ENCODE measurements at regions not wholly inside any gene's neighbourhood (a gene's known extent, or its start where the extent isn't known, plus 50 kb on each side); places are given as distances from the start of the nearest gene placed in this dataset.
"Not testable (repeated sequence)": the region's sequence is repeated elsewhere in the genome, so short reads cannot be mapped to it uniquely, and the experiment has no call there.

DNA sequence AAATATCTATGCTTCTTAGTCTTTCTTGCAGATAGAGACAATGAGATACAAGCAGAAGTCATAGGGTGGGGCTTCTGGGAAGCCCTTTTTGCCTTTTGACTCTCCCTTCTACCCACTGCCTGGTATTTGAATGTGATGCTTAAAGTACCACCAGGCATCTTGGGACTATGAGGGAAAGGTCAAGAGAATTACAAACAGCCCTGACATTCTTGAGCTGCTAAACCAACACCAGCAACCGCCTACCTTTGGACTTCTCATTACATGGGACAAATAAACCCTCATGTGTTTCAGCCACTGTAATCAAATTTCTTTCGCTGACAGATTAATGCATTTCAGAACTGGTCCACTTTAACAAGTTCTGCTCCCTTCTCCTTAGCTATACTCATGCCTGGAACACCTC, 112.8 kb downstream of the LUZP4 start:
- DNase-seq = no peak

GRCh38 chrX:115408771-115409400, 119.4 kb downstream of the LUZP4 start:
- no peak for DNase-seq

DNA sequence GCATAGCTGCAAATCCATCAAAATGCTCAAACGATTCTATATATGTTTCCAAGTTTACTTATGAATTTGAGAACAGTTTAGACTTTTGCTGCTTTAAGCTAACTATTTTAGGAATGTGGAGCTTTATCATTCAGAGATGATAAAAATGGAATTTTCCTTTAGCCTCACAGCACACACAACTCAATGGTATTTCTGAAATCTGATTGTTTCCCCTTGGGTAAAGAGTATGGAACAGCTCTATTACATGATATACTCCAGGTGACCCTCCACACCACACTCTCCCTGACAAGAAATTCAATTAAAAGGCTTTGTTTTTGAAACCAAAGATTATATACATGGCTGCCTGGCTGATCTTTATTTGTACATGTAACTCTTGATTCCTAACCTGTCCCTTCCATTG, 120.0 kb downstream of the LUZP4 start:
- no peak for DNase-seq

DNA sequence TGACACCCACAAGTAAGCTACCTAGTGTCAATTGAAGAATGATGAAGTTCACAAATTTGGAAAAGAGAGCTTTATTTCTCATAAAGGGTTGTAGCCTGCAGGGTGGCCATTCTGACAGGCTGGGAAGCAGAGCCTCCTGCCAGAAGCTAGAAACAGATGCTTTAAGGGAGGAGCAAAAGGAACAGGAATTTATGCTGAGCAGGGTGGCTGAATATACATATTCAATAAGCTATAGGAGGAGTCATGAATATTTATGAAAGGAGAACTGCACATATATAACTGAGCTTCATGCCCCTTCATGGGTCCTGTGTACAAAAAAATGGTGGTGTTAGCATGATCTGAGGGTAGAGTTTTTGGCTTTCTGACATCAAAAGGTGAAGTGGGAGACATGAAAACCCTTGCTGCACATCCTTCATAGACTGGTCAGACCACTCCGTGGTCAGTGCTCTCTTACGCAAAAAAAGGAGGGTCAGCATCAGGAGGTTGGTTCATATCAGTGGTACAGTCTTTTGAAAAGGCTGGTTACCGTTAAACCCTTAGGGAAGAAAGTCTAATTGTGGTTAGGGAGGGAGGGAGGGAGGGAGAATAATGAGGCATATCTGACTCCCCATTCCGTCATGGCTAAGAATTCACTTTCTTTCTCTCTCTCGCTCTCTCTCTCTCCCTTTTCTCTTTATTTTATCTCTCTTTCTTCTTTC, 121.4 kb downstream of the LUZP4 start:
- no peak for DNase-seq

DNA sequence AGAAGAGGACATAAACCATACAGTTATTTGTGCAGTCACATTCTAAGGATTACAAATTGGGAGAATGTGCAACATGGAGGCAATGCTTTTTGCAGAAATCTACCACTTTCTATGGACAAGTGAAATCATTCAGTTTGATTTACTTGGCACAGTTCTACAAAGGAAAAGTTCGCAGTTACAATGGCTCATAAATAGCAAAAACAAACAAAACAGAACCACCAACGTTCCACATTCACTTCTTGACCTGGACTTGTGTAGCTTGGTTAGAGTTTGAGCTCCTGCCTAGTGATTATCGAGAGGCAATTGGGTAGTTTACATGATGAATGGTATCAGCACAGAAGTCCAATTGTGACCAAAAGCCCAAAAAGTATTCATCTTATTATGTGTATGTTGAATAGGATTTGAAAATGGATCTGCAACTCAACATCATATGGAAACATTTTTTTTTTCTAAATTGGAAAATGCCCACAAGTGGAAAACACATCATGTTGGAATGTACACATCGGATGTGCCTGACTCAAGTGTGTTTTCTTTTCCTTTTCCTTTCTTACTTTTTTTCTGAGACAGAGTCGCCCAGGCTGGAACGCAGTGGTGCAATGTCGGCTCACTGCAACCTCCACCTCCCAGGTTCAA, 123.8 kb downstream of the LUZP4 start:
- DNase-seq = no peak

DNA sequence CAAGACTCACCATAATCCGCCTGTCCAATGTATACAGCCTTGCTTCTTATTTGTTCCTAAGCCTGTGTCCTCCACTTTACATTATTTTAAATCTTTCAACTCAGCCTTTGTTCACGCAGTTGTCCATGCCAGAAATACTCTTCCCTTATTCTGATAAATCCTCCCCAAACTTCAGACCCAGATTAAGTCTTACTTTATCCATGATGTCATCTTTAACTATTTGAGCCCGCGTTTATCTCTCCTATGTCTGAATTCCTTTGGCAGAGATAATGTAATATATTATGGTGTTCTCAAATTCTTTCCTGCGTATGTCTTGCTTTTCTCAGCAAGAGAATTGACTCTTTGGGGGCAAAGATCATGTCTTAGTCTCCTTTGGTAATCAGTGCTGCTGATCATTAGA, 129.6 kb downstream of the LUZP4 start:
- no peak for DNase-seq

- DNase-seq = no peak
Measured at GRCh38 chrX:115423086-115423485, 133.6 kb downstream of the LUZP4 start.

GRCh38 chrX:115425359-115425758, 135.6 kb upstream of the PLS3 start:
- DNase-seq = no peak

- no peak for DNase-seq
Measured at GRCh38 chrX:115427861-115428410, 133.0 kb upstream of the PLS3 start.

DNA sequence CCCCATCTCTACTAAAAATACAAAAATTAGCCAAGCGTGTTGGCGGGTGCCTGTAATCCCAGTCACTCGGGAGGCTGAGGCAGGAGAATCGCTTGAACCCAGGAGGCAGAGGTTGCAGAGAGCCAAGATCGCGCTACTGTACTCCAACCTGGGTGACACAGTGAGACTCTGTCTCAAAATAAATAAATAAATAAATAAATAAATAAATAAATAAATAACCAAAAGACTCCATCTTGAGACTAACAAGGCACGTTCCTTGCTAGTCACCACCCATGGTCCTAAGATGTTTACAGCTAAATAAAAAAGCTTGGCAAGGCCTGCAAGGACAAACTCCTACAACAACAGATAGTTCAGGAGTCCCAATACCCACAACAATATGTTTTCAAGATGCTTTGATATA, 126.1 kb upstream of the PLS3 start:
- DNase-seq = not testable (repeated sequence)

- no peak for DNase-seq
Measured at GRCh38 chrX:115437841-115438595, 123.0 kb upstream of the PLS3 start.

- no peak for DNase-seq
Measured at GRCh38 chrX:115448146-115448545, 112.8 kb upstream of the PLS3 start.

DNA sequence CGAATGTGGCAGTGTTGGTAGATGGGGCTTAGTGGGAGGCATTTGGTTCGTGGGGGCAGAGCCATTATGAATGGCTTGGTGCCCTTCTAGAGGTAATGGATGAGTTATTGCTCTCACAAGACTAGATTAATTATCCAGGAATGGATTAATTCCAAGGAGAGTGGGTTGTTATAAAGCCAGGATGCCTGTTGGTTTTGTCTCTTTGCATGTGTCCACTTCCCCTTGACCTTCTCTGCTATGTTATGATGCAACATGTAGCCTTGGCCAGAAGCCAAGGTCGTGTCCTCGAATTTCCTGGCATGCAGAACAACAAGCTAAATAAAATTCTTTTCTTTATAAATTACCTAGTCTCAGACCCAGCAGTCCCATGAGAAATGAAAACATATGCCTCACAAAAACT, 111.2 kb upstream of the PLS3 start:
- no peak for DNase-seq

- DNase-seq = no peak
Measured at GRCh38 chrX:115452251-115452650, 108.7 kb upstream of the PLS3 start.

DNA sequence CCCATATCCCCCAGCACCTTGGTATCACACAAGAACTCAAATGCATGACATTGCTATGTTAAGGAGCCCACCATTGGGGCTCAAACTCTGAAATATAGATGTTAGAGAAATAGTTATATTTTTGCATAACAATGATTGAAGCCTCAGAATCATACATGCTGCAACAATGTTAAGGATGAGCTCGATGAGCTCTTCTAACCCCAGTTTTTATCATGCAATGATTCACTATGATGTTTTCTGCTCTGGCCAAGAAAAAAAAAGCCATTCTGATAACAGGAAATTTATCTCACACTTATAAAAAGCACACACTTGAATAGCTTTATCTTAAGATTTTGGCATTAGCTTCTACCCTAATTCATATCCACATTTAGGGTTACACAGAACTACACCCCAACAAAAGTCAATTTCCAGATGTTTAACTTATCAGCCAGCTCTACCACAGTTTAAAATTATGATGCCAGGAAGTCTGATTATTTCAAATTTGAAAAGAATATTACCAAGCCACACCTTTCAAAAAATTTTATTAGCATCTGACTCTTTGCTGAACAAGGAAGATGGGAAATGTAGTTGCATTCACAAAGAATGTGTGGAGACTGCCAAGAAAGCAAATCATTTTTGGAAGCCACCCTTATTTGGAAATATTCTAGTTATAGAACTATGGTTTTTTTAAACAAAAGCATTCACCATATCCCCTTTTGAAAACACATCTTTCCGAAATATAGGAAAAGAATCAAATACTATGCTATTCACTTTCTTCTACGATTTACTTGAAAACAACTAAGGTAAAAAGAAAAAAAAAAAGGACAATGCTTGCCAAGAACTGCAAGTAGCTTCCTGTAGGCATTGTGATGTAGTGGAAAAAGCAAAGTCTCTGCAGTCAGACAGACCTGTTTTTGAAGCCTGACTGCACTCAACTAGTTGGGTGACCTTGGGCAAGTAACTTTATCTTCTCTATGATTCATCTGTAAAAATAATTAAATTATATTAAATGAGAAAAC, 100.8 kb upstream of the PLS3 start:
- DNase-seq = no peak

DNA sequence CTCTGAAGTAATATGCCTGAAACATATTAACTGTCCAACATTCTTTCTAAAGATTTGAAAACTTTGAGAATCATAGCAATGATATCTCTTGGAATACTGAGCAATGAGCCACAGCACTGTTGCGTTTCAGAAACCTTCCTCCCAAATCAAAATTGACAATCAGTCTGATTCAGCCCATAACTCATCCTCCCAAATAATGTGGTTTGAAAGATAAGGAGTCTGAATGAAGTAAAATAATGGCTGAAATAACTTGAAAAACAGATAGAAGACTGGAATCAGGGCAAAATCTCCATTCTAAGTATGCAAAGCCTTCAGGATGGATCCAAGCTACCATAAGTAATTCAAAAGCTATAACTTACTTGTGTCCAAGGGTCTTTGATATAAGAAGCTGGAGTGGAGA, 98.6 kb upstream of the PLS3 start:
- no peak for DNase-seq

DNA sequence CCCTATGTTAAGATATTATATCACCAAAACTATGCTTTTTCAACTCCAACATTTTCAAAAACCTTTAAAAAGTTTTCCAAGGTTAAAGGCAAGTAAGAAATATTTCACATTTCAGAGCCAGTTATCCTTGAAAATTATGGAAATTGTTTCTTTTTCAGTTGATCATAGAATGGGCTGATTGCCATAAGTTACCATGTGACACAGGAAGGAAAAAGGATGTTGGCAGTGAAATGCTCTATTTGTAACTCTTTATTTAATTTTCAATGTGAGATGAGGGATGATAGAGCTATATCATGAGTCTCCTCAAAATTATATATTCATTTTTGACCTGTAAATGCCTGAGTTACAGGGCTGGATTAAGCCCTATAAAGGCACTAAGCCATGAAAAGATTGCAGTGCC, 93.0 kb upstream of the PLS3 start:
- no peak for DNase-seq

DNA sequence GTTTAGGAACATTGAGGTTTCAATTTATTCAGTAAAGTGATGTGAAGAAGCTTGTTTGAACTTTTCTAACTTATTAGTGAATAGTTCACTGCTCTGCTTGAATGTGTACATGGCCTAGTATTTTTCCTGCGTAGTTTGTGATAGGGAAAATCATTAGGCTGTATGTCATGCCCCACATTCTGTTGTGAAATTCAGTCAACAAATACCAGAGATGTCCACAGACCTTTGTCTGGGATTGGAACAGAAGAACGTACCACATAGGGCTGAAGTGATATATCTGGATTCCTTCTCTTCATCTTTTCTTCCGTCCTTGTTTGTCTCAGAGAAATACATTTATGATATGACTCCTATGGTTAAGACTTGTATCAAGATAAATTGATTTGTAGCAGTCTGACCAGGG, 88.8 kb upstream of the PLS3 start:
- DNase-seq = no peak

DNA sequence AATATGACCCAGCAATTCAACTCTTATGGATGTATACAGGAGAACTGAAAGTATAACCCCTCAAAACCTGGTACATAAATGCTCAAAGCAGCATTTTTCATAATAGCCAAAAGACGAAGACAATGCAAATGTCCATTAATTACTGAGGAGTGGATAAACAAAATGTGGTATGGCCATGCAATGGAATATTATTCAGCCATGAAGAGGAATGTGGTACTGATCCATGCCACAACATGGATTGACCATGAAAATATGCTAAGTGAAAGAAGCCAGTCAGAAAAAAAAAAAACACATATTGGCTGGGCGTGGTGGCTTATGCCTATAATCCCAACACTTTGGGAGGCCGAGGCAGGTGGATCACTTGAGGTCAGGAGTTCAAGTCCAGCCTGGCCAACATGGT, 74.5 kb upstream of the PLS3 start:
- no peak for DNase-seq

GRCh38 chrX:115487608-115488007, 73.4 kb upstream of the PLS3 start:
- no peak for DNase-seq

- no peak for DNase-seq
Measured at GRCh38 chrX:115490814-115491213, 70.2 kb upstream of the PLS3 start.
